Liver (tissue), 3 donors: ENCODE measurements at regions not wholly inside any gene's neighbourhood (a gene's known extent, or its start where the extent isn't known, plus 50 kb on each side); places are given as distances from the start of the nearest gene placed in this dataset.

Experiments
- FOXA2 ChIP-seq: IDR thresholded peaks from 2 replicates; pipeline ENCODE4 v1.6.1; 2016; ENCODE audit warnings: antibody characterized with exemption
- GABPA ChIP-seq, 2 donors: IDR thresholded peaks in 1 of 2; conservative IDR thresholded peaks in 1 of 2; 2 replicates each; pipeline ENCODE4 v1.6.1; 2016; ENCODE audit warnings: antibody characterized with exemption in 2 of 2, mild to moderate bottlenecking in 1 of 2, moderate library complexity in 1 of 2
- JUND ChIP-seq, 2 donors: IDR thresholded peaks; 2 replicates each; pipeline ENCODE4 v1.6.1; 2016; ENCODE audit warnings: antibody characterized with exemption in 2 of 2
- RAD21 ChIP-seq, 2 donors: IDR thresholded peaks; 2 replicates each; pipeline ENCODE4 v1.6.1; 2016; ENCODE audit warnings: antibody characterized with exemption in 2 of 2, mild to moderate bottlenecking in 2 of 2
- REST ChIP-seq: IDR thresholded peaks from 2 replicates; pipeline ENCODE4 v1.6.1; 2016; ENCODE audit warnings: antibody characterized with exemption, mild to moderate bottlenecking
- YY1 ChIP-seq: IDR thresholded peaks from 2 replicates; pipeline ENCODE4 v1.6.1; 2016; ENCODE audit warnings: antibody characterized with exemption, mild to moderate bottlenecking
- ZBTB33 ChIP-seq: IDR thresholded peaks from 2 replicates; pipeline ENCODE4 v1.6.1; 2016; ENCODE audit warnings: antibody characterized with exemption
- TF ChIP-seq, protein P1 (sequence below): fragments of 150-350 bp; IDR thresholded peaks from 2 replicates; pipeline ENCODE4 v1.5.1; 2017; ENCODE audit warnings: improper control_type of control experiment, low read depth, low read length; ENCODE audit not compliant: missing input control
- TF ChIP-seq, protein P2 (sequence below): IDR thresholded peaks from 2 replicates; pipeline ENCODE4 v1.6.1; 2016; ENCODE audit warnings: antibody characterized with exemption
- donor health status: healthy.
- donor health status: healthy.

- TF ChIP-seq, protein P1, sequence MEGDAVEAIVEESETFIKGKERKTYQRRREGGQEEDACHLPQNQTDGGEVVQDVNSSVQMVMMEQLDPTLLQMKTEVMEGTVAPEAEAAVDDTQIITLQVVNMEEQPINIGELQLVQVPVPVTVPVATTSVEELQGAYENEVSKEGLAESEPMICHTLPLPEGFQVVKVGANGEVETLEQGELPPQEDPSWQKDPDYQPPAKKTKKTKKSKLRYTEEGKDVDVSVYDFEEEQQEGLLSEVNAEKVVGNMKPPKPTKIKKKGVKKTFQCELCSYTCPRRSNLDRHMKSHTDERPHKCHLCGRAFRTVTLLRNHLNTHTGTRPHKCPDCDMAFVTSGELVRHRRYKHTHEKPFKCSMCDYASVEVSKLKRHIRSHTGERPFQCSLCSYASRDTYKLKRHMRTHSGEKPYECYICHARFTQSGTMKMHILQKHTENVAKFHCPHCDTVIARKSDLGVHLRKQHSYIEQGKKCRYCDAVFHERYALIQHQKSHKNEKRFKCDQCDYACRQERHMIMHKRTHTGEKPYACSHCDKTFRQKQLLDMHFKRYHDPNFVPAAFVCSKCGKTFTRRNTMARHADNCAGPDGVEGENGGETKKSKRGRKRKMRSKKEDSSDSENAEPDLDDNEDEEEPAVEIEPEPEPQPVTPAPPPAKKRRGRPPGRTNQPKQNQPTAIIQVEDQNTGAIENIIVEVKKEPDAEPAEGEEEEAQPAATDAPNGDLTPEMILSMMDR, result no peak
- TF ChIP-seq REST (peak; percentile 24), YY1 (peak; percentile 39), JUND (IDR thresholded peaks at IDR 0.05) (peak in 1 of 2 donors; percentile 28), ZBTB33 (no peak), FOXA2 (peak; percentile 72), RAD21 (IDR thresholded peaks at IDR 0.05) (peak; percentile 35 to 52), GABPA (IDR thresholded peaks at IDR 0.05 in 1 of 2, conservative IDR thresholded peaks at IDR 0.05 in 1 of 2) (no peak)
- TF ChIP-seq, protein P2, sequence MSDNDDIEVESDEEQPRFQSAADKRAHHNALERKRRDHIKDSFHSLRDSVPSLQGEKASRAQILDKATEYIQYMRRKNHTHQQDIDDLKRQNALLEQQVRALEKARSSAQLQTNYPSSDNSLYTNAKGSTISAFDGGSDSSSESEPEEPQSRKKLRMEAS, result no peak
Observed at GRCh38 chr12:89167986-89168385, 184.3 kb downstream of the DUSP6 start.
